Activated T-helper 1 cell treated with anti-CD3 and anti-CD28 coated beads, Interleukin-12 subunit alpha, Interleukin-12 subunit beta, Interleukin-2, Interleukin-4 antibody, amounts not matched to agents 30 ng/mL and 10 ng/mL and 1 ng/mL, durations not matched to agents 14 hours and 24 hours and 36 hours (primary cell): ENCODE measurements at regions not wholly inside any gene's neighbourhood (a gene's known extent, or its start where the extent isn't known, plus 50 kb on each side); places are given as distances from the start of the nearest gene placed in this dataset.
"Not testable (repeated sequence)": the region's sequence is repeated elsewhere in the genome, so short reads cannot be mapped to it uniquely, and the experiment has no call there.

Experiments used
- DNase-seq: peaks from one replicate; pipeline ENCODE4 v3.0.0; 2021; ENCODE audit warnings: low spot score
- H3K27ac Mint-ChIP-seq: one replicate; pipeline ENCODE4 v1.8.0; 2021; ENCODE audit warnings: mild to moderate bottlenecking, mixed read lengths
- H3K27me3 Mint-ChIP-seq: one replicate; pipeline ENCODE4 v1.8.0; 2022; ENCODE audit warnings: mild to moderate bottlenecking, moderate library complexity, mixed read lengths; ENCODE audit not compliant: insufficient read depth
- H3K36me3 Mint-ChIP-seq: one replicate; pipeline ENCODE4 v1.8.0; 2021; ENCODE audit warnings: low read depth, mixed read lengths
- H3K4me1 Mint-ChIP-seq: one replicate; pipeline ENCODE4 v1.8.0; 2021; ENCODE audit warnings: low read depth, mixed read lengths
- H3K4me3 Mint-ChIP-seq: one replicate; pipeline ENCODE4 v1.8.0; 2021; ENCODE audit warnings: mild to moderate bottlenecking, moderate library complexity, mixed read lengths
- H3K9me3 Mint-ChIP-seq: one replicate; pipeline ENCODE4 v1.8.0; 2021; ENCODE audit warnings: mixed read lengths
- intact Hi-C: fragments of 100-400 bp; cut with micrococcal nuclease; formaldehyde crosslinking; loops from one replicate; pipeline ENCODE4 v1.15.1; 2024

GRCh38 chr15:69879963-69880362 lies 217.8 kb downstream of the TLE3 start:
- H3K36me3 Mint-ChIP-seq, intact Hi-C loops, H3K27ac Mint-ChIP-seq, H3K9me3 Mint-ChIP-seq, H3K4me3 Mint-ChIP-seq, H3K27me3 Mint-ChIP-seq, DNase-seq, H3K4me1 Mint-ChIP-seq: not testable (repeated sequence)

- no peak for DNase-seq
- H3K36me3 Mint-ChIP-seq, result peaks cover 2% of the 10 kb centered on the region
- H3K27me3 Mint-ChIP-seq, result peaks cover 5% of the 10 kb centered on the region
- no peak overlapping the region for H3K27ac Mint-ChIP-seq
- no peaks in the 10 kb centered on the region for H3K4me1 Mint-ChIP-seq
- intact Hi-C loops, result no loop called here
- peaks cover 3% of the 10 kb centered on the region for H3K9me3 Mint-ChIP-seq
- H3K4me3 Mint-ChIP-seq, result no peak overlapping the region
Observed at GRCh38 chr15:69880571-69881301, 217.0 kb downstream of the TLE3 start.

GRCh38 chr15:69881302-69881670 lies 216.4 kb downstream of the TLE3 start:
- H3K27ac Mint-ChIP-seq, result no peak overlapping the region
- H3K4me1 Mint-ChIP-seq, result no peaks in the 10 kb centered on the region
- no peak overlapping the region for H3K4me3 Mint-ChIP-seq
- peaks cover 5% of the 10 kb centered on the region for H3K27me3 Mint-ChIP-seq
- H3K9me3 Mint-ChIP-seq, result peaks cover 3% of the 10 kb centered on the region
- H3K36me3 Mint-ChIP-seq, result peaks cover 2% of the 10 kb centered on the region
- DNase-seq, result no peak
- intact Hi-C loops, result no loop called here

DNA sequence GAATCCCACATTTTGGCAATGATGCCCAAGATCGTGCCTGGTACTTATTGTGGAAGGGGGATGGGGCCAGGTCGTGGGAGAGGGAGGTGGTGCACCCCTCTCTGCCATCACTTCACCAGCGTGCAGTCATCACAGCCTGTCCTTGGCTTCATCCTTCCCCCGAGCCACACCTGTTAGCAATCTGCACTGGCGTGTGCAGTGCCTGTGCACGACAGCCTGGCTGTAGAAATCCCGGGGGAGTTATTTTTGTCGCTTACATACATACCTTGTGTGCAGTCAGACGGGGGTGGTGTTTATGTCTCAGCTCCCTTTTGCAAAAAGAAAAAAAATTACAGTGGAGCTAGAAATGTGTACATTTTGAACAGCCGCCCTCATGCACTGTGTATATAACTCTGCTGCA lies 216.0 kb downstream of the TLE3 start:
- intact Hi-C loops, result no loop called here
- peaks cover 2% of the 10 kb centered on the region for H3K36me3 Mint-ChIP-seq
- no peaks in the 10 kb centered on the region for H3K4me1 Mint-ChIP-seq
- H3K4me3 Mint-ChIP-seq, result no peak overlapping the region
- no peak overlapping the region for H3K27ac Mint-ChIP-seq
- DNase-seq, result no peak
- peaks cover 5% of the 10 kb centered on the region for H3K27me3 Mint-ChIP-seq
- peaks cover 3% of the 10 kb centered on the region for H3K9me3 Mint-ChIP-seq

- peaks cover 2% of the 10 kb centered on the region for H3K36me3 Mint-ChIP-seq
- H3K9me3 Mint-ChIP-seq, result peaks cover 3% of the 10 kb centered on the region
- intact Hi-C loops, result no loop called here
- no peak for DNase-seq
- no peak overlapping the region for H3K27ac Mint-ChIP-seq
- peaks cover 10% of the 10 kb centered on the region for H3K27me3 Mint-ChIP-seq
- no peak overlapping the region for H3K4me3 Mint-ChIP-seq
- no peaks in the 10 kb centered on the region for H3K4me1 Mint-ChIP-seq
Observed at GRCh38 chr15:69883306-69883705, 214.4 kb downstream of the TLE3 start.

GRCh38 chr15:69885173-69885955 lies 212.4 kb downstream of the TLE3 start:
- H3K4me1 Mint-ChIP-seq, result no peaks in the 10 kb centered on the region
- intact Hi-C loops, result no loop called here

GRCh38 chr15:69887009-69887408 lies 210.7 kb downstream of the TLE3 start:
- Mint-ChIP-seq H3K4me1 (no peaks in the 10 kb centered on the region), H3K36me3 (peaks cover 2% of the 10 kb centered on the region), H3K4me3 (no peak overlapping the region), H3K9me3 (peaks cover 8% of the 10 kb centered on the region), H3K27ac (no peak overlapping the region), H3K27me3 (peaks cover 14% of the 10 kb centered on the region)
- intact Hi-C loops, result no loop called here
- no peak for DNase-seq

More at GRCh38 chr15:69885173-69885955, 212.4 kb downstream of the TLE3 start:
- Mint-ChIP-seq H3K27ac (no peak overlapping the region), H3K4me3 (no peak overlapping the region), H3K27me3 (peaks cover 17% of the 10 kb centered on the region), H3K36me3 (peaks cover 2% of the 10 kb centered on the region), H3K9me3 (peaks cover 6% of the 10 kb centered on the region)
- DNase-seq, result no peak

DNA sequence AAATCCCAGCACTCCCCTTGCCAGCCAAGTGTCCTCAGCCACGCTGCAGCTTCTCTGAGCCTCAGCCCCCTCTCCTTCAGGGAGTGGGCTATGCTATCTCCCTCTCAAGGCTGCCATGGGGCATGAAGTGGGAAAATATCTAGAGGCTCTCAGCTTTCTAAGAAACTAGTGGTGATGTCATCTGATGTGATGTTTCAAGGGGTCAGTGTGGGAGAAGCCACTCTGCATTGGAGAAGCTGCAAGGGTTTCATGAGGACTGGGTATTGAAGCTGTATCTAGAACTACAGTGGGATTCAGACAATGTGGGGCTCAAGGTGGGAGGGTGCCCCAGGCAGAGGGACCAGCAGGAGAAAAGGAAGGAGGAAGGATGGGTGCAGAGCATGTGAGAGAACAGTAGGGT lies 210.2 kb downstream of the TLE3 start:
- no peak for DNase-seq
- H3K4me1 Mint-ChIP-seq, result no peaks in the 10 kb centered on the region
- peaks cover 2% of the 10 kb centered on the region for H3K36me3 Mint-ChIP-seq
- H3K27ac Mint-ChIP-seq, result no peak overlapping the region
- peaks cover 14% of the 10 kb centered on the region for H3K27me3 Mint-ChIP-seq
- no peak overlapping the region for H3K4me3 Mint-ChIP-seq
- intact Hi-C loops, result no loop called here
- peaks cover 8% of the 10 kb centered on the region for H3K9me3 Mint-ChIP-seq

DNA sequence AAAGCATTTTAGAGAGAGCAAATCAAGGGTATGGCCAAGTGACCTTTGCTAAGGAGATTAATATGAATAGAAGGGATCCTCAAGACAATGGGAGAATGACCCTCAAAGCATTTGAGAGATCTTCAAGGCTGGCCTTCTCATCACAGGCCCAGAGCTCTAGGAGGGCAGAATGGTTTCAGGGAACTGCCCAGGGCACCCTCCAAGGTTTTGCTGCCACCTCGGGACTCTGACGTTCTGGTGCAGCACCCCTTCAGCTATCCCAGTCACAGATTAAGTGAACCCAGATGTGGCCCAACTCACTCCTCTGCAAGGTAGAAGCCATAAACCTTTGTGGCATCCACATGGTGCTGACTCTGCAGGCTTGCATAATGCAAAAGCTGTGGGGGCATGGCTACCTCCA lies 209.3 kb downstream of the TLE3 start:
- H3K4me3 Mint-ChIP-seq, result no peak overlapping the region
- no peaks in the 10 kb centered on the region for H3K4me1 Mint-ChIP-seq
- no peak for DNase-seq
- peaks cover 6% of the 10 kb centered on the region for H3K9me3 Mint-ChIP-seq
- peaks cover 14% of the 10 kb centered on the region for H3K27me3 Mint-ChIP-seq
- no peak overlapping the region for H3K27ac Mint-ChIP-seq
- peaks cover 2% of the 10 kb centered on the region for H3K36me3 Mint-ChIP-seq
- intact Hi-C loops, result no loop called here

- no peak overlapping the region for H3K27ac Mint-ChIP-seq
- H3K4me1 Mint-ChIP-seq, result no peaks in the 10 kb centered on the region
- no peak for DNase-seq
- H3K4me3 Mint-ChIP-seq, result no peak overlapping the region
- H3K9me3 Mint-ChIP-seq, result peaks cover 10% of the 10 kb centered on the region
- H3K36me3 Mint-ChIP-seq, result no peaks in the 10 kb centered on the region
- intact Hi-C loops, result no loop called here
- H3K27me3 Mint-ChIP-seq, result peaks cover 27% of the 10 kb centered on the region
Observed at GRCh38 chr15:69891070-69891536, 206.6 kb downstream of the TLE3 start.

DNA sequence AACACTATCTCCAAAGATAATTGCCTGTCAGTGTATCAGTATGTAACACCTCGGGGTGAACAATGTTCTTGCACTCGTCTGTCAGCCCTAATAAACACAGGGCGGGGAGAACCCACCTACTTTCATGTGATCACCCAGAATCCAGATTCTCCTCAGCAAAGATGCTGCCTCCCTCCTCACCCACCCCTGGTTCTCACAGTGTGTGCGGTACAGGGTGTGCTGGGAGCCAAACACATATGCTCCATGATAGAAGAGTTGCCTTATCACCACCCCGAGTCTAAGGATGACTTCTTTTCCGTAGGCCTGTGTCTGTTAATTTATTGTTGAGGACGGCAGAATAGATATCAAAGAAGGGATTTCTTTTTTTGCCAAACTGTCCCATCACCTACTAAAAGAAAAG lies 206.1 kb downstream of the TLE3 start:
- H3K36me3 Mint-ChIP-seq, result no peaks in the 10 kb centered on the region

DNA sequence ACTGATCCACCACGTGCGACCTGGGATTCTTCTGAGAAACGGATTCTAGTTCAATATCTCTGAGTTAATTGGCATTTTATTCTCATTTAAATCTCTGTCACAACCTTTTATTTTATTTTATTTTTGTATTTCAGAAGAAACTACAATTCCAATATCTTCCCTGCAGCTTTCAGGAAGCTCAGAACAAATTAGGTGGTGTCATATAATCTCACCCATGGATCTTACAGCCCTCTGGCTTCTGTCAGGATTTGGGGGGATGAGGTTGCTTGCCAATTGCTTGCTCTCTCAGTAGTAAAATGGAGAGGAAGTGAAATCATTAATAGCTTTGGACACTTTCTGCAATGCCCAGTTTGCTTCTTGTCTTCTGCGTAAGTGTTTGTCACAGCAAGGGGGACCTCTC lies 205.4 kb downstream of the TLE3 start:
- no peak for DNase-seq
- peaks cover 10% of the 10 kb centered on the region for H3K9me3 Mint-ChIP-seq
- no peaks in the 10 kb centered on the region for H3K36me3 Mint-ChIP-seq
- H3K4me1 Mint-ChIP-seq, result no peaks in the 10 kb centered on the region
- intact Hi-C loops, result no loop called here
- H3K4me3 Mint-ChIP-seq, result no peak overlapping the region
- no peak overlapping the region for H3K27ac Mint-ChIP-seq
- peaks cover 27% of the 10 kb centered on the region for H3K27me3 Mint-ChIP-seq

More for the DNA sequence above, 206.1 kb downstream of the TLE3 start:
- H3K9me3 Mint-ChIP-seq, result peaks cover 10% of the 10 kb centered on the region
- no peak overlapping the region for H3K4me3 Mint-ChIP-seq
- H3K4me1 Mint-ChIP-seq, result no peaks in the 10 kb centered on the region
- intact Hi-C loops, result no loop called here
- no peak for DNase-seq
- H3K27ac Mint-ChIP-seq, result no peak overlapping the region
- peaks cover 27% of the 10 kb centered on the region for H3K27me3 Mint-ChIP-seq

DNA sequence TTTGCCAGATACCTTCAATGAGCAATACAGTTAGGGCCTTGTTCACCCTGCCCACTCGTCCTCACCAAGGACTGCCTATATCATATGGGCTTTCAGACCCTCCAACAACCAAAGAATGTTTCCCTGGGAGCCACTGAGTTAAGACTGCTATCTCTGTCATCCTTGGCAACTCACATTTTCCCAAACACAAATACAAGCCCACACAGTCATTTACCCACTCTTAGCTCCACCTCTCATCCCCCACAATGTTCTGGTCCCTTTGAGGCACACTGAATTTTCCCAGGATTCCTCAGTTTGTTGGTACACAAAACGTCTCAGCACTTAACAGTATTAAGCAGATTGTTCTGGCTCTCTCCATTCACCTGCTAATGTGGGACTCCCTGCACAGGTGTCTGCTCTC lies 204.6 kb downstream of the TLE3 start:
- DNase-seq, result no peak
- Mint-ChIP-seq H3K4me3 (no peak overlapping the region), H3K9me3 (peaks cover 10% of the 10 kb centered on the region), H3K36me3 (no peaks in the 10 kb centered on the region), H3K27me3 (peaks cover 28% of the 10 kb centered on the region), H3K4me1 (no peaks in the 10 kb centered on the region), H3K27ac (no peak overlapping the region)
- intact Hi-C loops, result no loop called here
